ENCODE measurements at regions not wholly inside any gene's neighbourhood (a gene's known extent, or its start where the extent isn't known, plus 50 kb on each side); places are given as distances from the start of the nearest gene placed in this dataset.

DNA sequence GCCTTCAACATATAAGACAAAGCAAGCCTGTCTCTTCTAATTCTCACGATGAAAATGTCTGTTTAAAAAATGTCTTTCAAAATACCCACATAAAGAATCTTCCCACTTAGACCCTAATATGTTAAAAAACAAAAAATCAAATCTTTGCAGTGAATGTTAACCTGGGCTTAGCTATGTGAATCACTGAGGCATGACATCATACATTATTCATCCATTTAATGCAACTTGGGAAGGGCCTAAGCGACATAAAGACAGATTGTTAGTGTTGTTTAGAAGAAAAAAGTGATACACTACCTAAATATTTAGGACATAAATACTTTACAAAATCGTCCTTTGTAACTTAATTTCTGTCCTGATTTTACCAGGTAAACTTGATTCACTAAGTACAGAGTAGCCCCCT, 648.5 kb upstream of the NRP1 start:
- TF ChIP-seq, protein P1, sequence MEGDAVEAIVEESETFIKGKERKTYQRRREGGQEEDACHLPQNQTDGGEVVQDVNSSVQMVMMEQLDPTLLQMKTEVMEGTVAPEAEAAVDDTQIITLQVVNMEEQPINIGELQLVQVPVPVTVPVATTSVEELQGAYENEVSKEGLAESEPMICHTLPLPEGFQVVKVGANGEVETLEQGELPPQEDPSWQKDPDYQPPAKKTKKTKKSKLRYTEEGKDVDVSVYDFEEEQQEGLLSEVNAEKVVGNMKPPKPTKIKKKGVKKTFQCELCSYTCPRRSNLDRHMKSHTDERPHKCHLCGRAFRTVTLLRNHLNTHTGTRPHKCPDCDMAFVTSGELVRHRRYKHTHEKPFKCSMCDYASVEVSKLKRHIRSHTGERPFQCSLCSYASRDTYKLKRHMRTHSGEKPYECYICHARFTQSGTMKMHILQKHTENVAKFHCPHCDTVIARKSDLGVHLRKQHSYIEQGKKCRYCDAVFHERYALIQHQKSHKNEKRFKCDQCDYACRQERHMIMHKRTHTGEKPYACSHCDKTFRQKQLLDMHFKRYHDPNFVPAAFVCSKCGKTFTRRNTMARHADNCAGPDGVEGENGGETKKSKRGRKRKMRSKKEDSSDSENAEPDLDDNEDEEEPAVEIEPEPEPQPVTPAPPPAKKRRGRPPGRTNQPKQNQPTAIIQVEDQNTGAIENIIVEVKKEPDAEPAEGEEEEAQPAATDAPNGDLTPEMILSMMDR (IDR thresholded peaks at IDR 0.05) = no peak
- Histone ChIP-seq H3K27ac (no peak overlapping the region), H3K4me1 (no peaks in the 10 kb centered on the region), H3K9me3 (no peaks in the 10 kb centered on the region), H3K4me3 (no peak overlapping the region), H3K36me3 (no peaks in the 10 kb centered on the region), H3K27me3 (no peaks in the 10 kb centered on the region)
- DNase-seq (ENCODE audit: low spot score) = no peak

DNA sequence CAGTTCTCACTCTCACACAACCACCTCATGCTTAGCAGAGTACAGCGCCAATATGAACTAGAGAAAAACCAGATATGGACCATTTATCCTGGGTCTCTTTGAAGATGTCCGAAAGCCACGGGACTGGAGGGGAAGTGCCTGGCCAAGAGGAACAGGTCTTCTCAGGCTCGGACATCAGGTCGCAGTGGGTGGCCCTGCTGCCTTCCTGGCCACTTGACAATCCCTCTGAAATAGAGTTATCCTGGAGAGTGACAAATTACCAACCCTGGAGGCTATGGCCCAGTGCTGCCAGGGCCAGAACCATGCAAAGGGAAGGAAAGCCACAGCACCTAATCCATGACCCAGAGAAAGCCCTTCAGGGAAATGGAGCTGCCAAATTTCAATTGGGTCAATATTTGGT, 646.8 kb upstream of the NRP1 start:
- no peak for DNase-seq (ENCODE audit: low spot score)
- TF ChIP-seq, protein P1 (IDR thresholded peaks at IDR 0.05) = no peak
- no peaks in the 10 kb centered on the region for H3K36me3 ChIP-seq
- no peak overlapping the region for H3K4me3 ChIP-seq
- H3K9me3 ChIP-seq = no peaks in the 10 kb centered on the region
- no peaks in the 10 kb centered on the region for H3K27me3 ChIP-seq
- no peak overlapping the region for H3K27ac ChIP-seq
- H3K4me1 ChIP-seq = no peaks in the 10 kb centered on the region

GRCh38 chr10:33979195-33979594, 644.7 kb upstream of the NRP1 start:
- TF ChIP-seq, protein P1 (IDR thresholded peaks at IDR 0.05) = no peak
- Histone ChIP-seq H3K4me3 (no peak overlapping the region), H3K36me3 (no peaks in the 10 kb centered on the region), H3K9me3 (no peaks in the 10 kb centered on the region), H3K27me3 (no peaks in the 10 kb centered on the region), H3K27ac (no peak overlapping the region), H3K4me1 (no peaks in the 10 kb centered on the region)
- DNase-seq (ENCODE audit: low spot score) = no peak

GRCh38 chr10:33975481-33975880, 641.0 kb upstream of the NRP1 start:
- Histone ChIP-seq H3K27me3 (no peaks in the 10 kb centered on the region), H3K36me3 (no peaks in the 10 kb centered on the region), H3K4me1 (no peaks in the 10 kb centered on the region), H3K9me3 (no peaks in the 10 kb centered on the region), H3K27ac (no peak overlapping the region), H3K4me3 (no peak overlapping the region)
- no peak for DNase-seq (ENCODE audit: low spot score)
- TF ChIP-seq, protein P1 (IDR thresholded peaks at IDR 0.05) = no peak

GRCh38 chr10:33974976-33975478, 640.6 kb upstream of the NRP1 start:
- H3K27ac ChIP-seq = no peak overlapping the region
- no peaks in the 10 kb centered on the region for H3K9me3 ChIP-seq
- DNase-seq (ENCODE audit: low spot score) = no peak
- no peaks in the 10 kb centered on the region for H3K4me1 ChIP-seq
- TF ChIP-seq, protein P1 (IDR thresholded peaks at IDR 0.05) = no peak
- no peak overlapping the region for H3K4me3 ChIP-seq
- H3K36me3 ChIP-seq = no peaks in the 10 kb centered on the region
- no peaks in the 10 kb centered on the region for H3K27me3 ChIP-seq

- Histone ChIP-seq H3K27me3 (no peaks in the 10 kb centered on the region), H3K36me3 (no peaks in the 10 kb centered on the region), H3K4me1 (no peaks in the 10 kb centered on the region), H3K27ac (no peak overlapping the region), H3K9me3 (no peaks in the 10 kb centered on the region), H3K4me3 (no peak overlapping the region)
- TF ChIP-seq, protein P1 (IDR thresholded peaks at IDR 0.05) = no peak
- DNase-seq (ENCODE audit: low spot score) = no peak
These were observed 634.5 kb upstream of the NRP1 start for GRCh38 chr10:33968983-33969382.

Measured in right atrium auricular region (tissue), 2 donors.